D721Med (cell line): ENCODE measurements at regions not wholly inside any gene's neighbourhood (a gene's known extent, or its start where the extent isn't known, plus 50 kb on each side); places are given as distances from the start of the nearest gene placed in this dataset.

Experiments
- DNase-seq: peaks from one replicate; pipeline ENCODE4 v3.0.0; 2011; ENCODE audit warnings: low spot score; ENCODE audit not compliant: insufficient read length
- FAIRE-seq: peaks from 2 replicates; lab custom pipeline; 2011; peaks lifted over from hg19 to GRCh38; lab: Jason Lieb, UNC
- CTCF ChIP-seq: IDR thresholded peaks from 2 replicates; pipeline ENCODE4 v1.5.1; 2012; ENCODE audit warnings: mild to moderate bottlenecking, control low read depth; ENCODE audit not compliant: insufficient read depth; ENCODE audit errors: missing control alignments

GRCh38 chr6:146905181-146905704 lies 299.0 kb upstream of the STXBP5 start:
- no peak for TF ChIP-seq CTCF
- DNase-seq (no peak), FAIRE-seq (no peak)

GRCh38 chr6:146908786-146909185 lies 295.4 kb upstream of the STXBP5 start:
- TF ChIP-seq CTCF: no peak
- DNase-seq (no peak), FAIRE-seq (no peak)

- DNase-seq: no peak
- TF ChIP-seq CTCF: no peak
- no peak for FAIRE-seq
Observed at GRCh38 chr6:146909376-146909775, 294.8 kb upstream of the STXBP5 start.

- DNase-seq (no peak), FAIRE-seq (no peak)
- TF ChIP-seq CTCF: no peak
Observed at GRCh38 chr6:146909886-146910285, 294.3 kb upstream of the STXBP5 start.

- TF ChIP-seq CTCF: no peak
- no peak for DNase-seq
- FAIRE-seq: no peak
Observed at GRCh38 chr6:146910611-146911010, 293.6 kb upstream of the STXBP5 start.

- FAIRE-seq (no peak), DNase-seq (no peak)
Observed at GRCh38 chr6:146911635-146912215, 292.5 kb upstream of the STXBP5 start.

More at GRCh38 chr6:146911635-146912215, 292.5 kb upstream of the STXBP5 start:
- TF ChIP-seq CTCF: no peak
